GM23338 (cell line): ENCODE measurements at regions not wholly inside any gene's neighbourhood (a gene's known extent, or its start where the extent isn't known, plus 50 kb on each side); places are given as distances from the start of the nearest gene placed in this dataset.

Experiments
- ATAC-seq: fragments of 200-7000 bp; cut with Tn5 transposase; 3 replicates; pipeline ENCODE4 v1.9.1; 2020
- DNase-seq: peaks from one replicate; pipeline ENCODE4 v3.0.0-alpha.2; 2015; ENCODE audit warnings: low spot score
- H2AFZ ChIP-seq: fragments of 200-600 bp; sonication (generic); 2 replicates; pipeline ENCODE4 v1.8.0; 2016; ENCODE audit warnings: antibody characterized with exemption, mild to moderate bottlenecking, moderate library complexity
- H3F3A ChIP-seq: fragments of 200-600 bp; sonication (generic); replicated peaks from 2 replicates; pipeline ENCODE4 v1.8.0; 2017; ENCODE audit warnings: antibody characterized with exemption, mixed run types, low read depth
- H3K27ac ChIP-seq: fragments of 200-600 bp; sonication (generic); 2 replicates; pipeline ENCODE4 v1.6.1; 2016; ENCODE audit warnings: low read depth
- H3K27me3 ChIP-seq: fragments of 200-600 bp; sonication (generic); 2 replicates; pipeline ENCODE4 v1.8.0; 2016; ENCODE audit warnings: mild to moderate bottlenecking, mixed run types, moderate library complexity; ENCODE audit not compliant: insufficient read depth
- H3K36me3 ChIP-seq: fragments of 200-600 bp; sonication (generic); 2 replicates; pipeline ENCODE4 v1.8.0; 2016; ENCODE audit warnings: mild to moderate bottlenecking; ENCODE audit not compliant: insufficient read depth
- H3K4me1 ChIP-seq: fragments of 200-600 bp; sonication (generic); 2 replicates; pipeline ENCODE4 v1.8.0; 2016; ENCODE audit warnings: mild to moderate bottlenecking, moderate library complexity; ENCODE audit not compliant: insufficient read depth
- H3K4me2 ChIP-seq: fragments of 200-600 bp; sonication (generic); 2 replicates; pipeline ENCODE4 v1.7.1; 2017; ENCODE audit warnings: mixed run types
- H3K4me3 ChIP-seq: fragments of 200-600 bp; sonication (generic); 2 replicates; pipeline ENCODE4 v1.6.1; 2016; ENCODE audit warnings: mixed run types
- H3K79me2 ChIP-seq: fragments of 200-600 bp; sonication (generic); replicated peaks from 2 replicates; pipeline ENCODE4 v1.8.0; 2017; ENCODE audit warnings: mild to moderate bottlenecking; ENCODE audit not compliant: insufficient read depth
- H3K9me2 ChIP-seq: fragments of 200-600 bp; sonication (generic); 2 replicates; pipeline ENCODE4 v1.8.0; 2017; ENCODE audit not compliant: insufficient read depth
- H4K20me1 ChIP-seq: fragments of 200-600 bp; sonication (generic); replicated peaks from 2 replicates; pipeline ENCODE4 v1.8.0; 2017; ENCODE audit warnings: mild to moderate bottlenecking; ENCODE audit not compliant: insufficient read depth
- H3K27ac Mint-ChIP-seq: 2 replicates; pipeline ENCODE4 v1.8.0; 2020; ENCODE audit warnings: inconsistent platforms, mild to moderate bottlenecking, moderate library complexity, mixed read lengths
- H3K27me3 Mint-ChIP-seq: 3 replicates; pipeline ENCODE4 v1.8.0; 2022; ENCODE audit warnings: low read depth, mild to moderate bottlenecking, moderate library complexity, mixed read lengths, inconsistent platforms; ENCODE audit not compliant: insufficient read depth, poor library complexity
- H3K36me3 Mint-ChIP-seq: 3 replicates; pipeline ENCODE4 v1.8.0; 2021; ENCODE audit warnings: low read depth, mild to moderate bottlenecking, inconsistent platforms, moderate library complexity, mixed read lengths
- H3K4me1 Mint-ChIP-seq: 3 replicates; pipeline ENCODE4 v1.8.0; 2020; ENCODE audit warnings: mild to moderate bottlenecking, inconsistent platforms, mixed read lengths
- H3K4me3 Mint-ChIP-seq: 3 replicates; pipeline ENCODE4 v1.8.0; 2021; ENCODE audit warnings: moderate library complexity, mild to moderate bottlenecking, inconsistent platforms, mixed read lengths
- H3K9me3 Mint-ChIP-seq: 3 replicates; pipeline ENCODE4 v1.8.0; 2020; ENCODE audit warnings: moderate library complexity, mild to moderate bottlenecking, inconsistent platforms, mixed read lengths
- CREB1 ChIP-seq: fragments of 250-450 bp; sonication (Bioruptor Pico); IDR thresholded peaks from 2 replicates; pipeline ENCODE4 v1.5.0; 2020; ENCODE audit warnings: low read depth, mild to moderate bottlenecking, moderate library complexity
- EZH2 ChIP-seq: fragments of 200-600 bp; sonication (generic); IDR thresholded peaks from one replicate; pipeline ENCODE4 v1.8.0; 2017; ENCODE audit warnings: antibody characterized with exemption, mild to moderate bottlenecking, low read depth; ENCODE audit not compliant: unreplicated experiment
- EZH2phosphoT487 ChIP-seq: fragments of 200-600 bp; sonication (generic); IDR thresholded peaks from one replicate; pipeline ENCODE4 v1.8.1; 2018; ENCODE audit warnings: antibody characterized with exemption; ENCODE audit not compliant: unreplicated experiment
- NANOG ChIP-seq: IDR thresholded peaks from 2 replicates; pipeline ENCODE4 v1.6.1; 2016; ENCODE audit warnings: antibody characterized with exemption, borderline replicate concordance
- POLR2AphosphoS5 ChIP-seq: IDR thresholded peaks from 2 replicates; pipeline ENCODE4 v1.6.1; 2016; ENCODE audit warnings: antibody characterized with exemption, low read depth
- ZNF114 ChIP-seq: fragments of 250-450 bp; sonication (Bioruptor Pico); IDR thresholded peaks from 2 replicates; pipeline ENCODE4 v1.5.0; 2020; ENCODE audit warnings: mild to moderate bottlenecking, moderate library complexity
- ZNF331 ChIP-seq: fragments of 250-450 bp; sonication (Bioruptor Pico); IDR thresholded peaks from 2 replicates; pipeline ENCODE4 v1.5.0; 2020; ENCODE audit warnings: low read depth, mild to moderate bottlenecking, moderate library complexity
- TF ChIP-seq, protein P1 (sequence below): fragments of 250-450 bp; sonication (Bioruptor Pico); IDR thresholded peaks from 2 replicates; pipeline ENCODE4 v1.5.0; 2020; ENCODE audit warnings: mild to moderate bottlenecking, moderate library complexity
- TF ChIP-seq, protein P2 (sequence below): IDR thresholded peaks from 2 replicates; pipeline ENCODE4 v1.6.1; 2016; ENCODE audit warnings: antibody characterized with exemption

DNA sequence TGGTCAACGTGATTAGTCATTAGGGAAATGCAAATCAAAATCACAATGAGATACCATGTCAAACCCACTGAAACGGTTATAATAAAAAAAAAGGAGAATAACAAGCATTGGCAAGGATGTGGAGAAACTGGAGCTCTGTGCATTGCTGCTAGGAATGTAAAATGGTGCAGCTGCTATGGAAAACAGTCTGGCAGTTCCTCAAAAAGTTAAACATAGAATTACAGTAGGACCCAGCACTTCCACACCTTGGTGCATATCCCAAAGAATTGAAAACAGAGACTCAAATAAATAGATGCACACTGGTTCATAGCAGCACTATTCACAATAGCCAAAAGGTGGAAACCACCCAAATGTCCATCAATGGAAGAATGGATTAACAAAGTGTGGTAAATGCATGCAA is 201.5 kb upstream of the TUT7 start (continued):
- TF ChIP-seq, protein P1, sequence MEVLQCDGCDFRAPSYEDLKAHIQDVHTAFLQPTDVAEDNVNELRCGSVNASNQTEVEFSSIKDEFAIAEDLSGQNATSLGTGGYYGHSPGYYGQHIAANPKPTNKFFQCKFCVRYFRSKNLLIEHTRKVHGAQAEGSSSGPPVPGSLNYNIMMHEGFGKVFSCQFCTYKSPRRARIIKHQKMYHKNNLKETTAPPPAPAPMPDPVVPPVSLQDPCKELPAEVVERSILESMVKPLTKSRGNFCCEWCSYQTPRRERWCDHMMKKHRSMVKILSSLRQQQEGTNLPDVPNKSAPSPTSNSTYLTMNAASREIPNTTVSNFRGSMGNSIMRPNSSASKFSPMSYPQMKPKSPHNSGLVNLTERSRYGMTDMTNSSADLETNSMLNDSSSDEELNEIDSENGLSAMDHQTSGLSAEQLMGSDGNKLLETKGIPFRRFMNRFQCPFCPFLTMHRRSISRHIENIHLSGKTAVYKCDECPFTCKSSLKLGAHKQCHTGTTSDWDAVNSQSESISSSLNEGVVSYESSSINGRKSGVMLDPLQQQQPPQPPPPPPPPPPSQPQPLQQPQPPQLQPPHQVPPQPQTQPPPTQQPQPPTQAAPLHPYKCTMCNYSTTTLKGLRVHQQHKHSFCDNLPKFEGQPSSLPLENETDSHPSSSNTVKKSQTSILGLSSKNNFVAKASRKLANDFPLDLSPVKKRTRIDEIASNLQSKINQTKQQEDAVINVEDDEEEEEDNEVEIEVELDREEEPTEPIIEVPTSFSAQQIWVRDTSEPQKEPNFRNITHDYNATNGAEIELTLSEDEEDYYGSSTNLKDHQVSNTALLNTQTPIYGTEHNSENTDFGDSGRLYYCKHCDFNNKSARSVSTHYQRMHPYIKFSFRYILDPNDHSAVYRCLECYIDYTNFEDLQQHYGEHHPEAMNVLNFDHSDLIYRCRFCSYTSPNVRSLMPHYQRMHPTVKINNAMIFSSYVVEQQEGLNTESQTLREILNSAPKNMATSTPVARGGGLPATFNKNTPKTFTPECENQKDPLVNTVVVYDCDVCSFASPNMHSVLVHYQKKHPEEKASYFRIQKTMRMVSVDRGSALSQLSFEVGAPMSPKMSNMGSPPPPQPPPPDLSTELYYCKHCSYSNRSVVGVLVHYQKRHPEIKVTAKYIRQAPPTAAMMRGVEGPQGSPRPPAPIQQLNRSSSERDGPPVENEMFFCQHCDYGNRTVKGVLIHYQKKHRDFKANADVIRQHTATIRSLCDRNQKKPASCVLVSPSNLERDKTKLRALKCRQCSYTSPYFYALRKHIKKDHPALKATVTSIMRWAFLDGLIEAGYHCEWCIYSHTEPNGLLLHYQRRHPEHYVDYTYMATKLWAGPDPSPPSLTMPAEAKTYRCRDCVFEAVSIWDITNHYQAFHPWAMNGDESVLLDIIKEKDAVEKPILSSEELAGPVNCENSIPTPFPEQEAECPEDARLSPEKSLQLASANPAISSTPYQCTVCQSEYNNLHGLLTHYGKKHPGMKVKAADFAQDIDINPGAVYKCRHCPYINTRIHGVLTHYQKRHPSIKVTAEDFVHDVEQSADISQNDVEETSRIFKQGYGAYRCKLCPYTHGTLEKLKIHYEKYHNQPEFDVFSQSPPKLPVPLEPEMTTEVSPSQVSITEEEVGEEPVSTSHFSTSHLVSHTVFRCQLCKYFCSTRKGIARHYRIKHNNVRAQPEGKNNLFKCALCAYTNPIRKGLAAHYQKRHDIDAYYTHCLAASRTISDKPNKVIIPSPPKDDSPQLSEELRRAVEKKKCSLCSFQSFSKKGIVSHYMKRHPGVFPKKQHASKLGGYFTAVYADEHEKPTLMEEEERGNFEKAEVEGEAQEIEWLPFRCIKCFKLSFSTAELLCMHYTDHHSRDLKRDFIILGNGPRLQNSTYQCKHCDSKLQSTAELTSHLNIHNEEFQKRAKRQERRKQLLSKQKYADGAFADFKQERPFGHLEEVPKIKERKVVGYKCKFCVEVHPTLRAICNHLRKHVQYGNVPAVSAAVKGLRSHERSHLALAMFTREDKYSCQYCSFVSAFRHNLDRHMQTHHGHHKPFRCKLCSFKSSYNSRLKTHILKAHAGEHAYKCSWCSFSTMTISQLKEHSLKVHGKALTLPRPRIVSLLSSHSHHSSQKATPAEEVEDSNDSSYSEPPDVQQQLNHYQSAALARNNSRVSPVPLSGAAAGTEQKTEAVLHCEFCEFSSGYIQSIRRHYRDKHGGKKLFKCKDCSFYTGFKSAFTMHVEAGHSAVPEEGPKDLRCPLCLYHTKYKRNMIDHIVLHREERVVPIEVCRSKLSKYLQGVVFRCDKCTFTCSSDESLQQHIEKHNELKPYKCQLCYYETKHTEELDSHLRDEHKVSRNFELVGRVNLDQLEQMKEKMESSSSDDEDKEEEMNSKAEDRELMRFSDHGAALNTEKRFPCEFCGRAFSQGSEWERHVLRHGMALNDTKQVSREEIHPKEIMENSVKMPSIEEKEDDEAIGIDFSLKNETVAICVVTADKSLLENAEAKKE (CRISPR knock-in tag) = no peak
- TF ChIP-seq, protein P2, sequence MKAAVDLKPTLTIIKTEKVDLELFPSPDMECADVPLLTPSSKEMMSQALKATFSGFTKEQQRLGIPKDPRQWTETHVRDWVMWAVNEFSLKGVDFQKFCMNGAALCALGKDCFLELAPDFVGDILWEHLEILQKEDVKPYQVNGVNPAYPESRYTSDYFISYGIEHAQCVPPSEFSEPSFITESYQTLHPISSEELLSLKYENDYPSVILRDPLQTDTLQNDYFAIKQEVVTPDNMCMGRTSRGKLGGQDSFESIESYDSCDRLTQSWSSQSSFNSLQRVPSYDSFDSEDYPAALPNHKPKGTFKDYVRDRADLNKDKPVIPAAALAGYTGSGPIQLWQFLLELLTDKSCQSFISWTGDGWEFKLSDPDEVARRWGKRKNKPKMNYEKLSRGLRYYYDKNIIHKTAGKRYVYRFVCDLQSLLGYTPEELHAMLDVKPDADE = no peak
- TF ChIP-seq ZNF114 = no peak

DNA sequence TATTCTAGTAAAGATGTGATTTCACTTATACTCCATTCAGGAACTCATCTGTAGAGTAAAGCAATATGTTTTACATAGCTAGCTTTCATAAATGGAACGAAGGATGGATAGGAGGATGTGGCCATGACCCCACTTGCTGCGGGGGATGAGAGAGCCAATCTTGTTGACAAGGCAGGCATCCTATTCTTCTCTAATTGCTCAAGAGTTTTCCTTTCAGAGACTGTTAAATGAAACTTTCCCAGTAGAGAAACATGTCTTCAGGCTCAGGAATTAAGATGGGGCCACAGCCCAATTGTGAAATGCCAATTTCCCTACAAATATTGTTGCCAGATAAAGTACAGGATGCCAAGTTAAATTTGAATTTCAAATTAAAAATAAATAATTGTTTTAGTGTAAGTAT is 196.2 kb upstream of the TUT7 start:
- no peak for TF ChIP-seq EZH2
- no peak for TF ChIP-seq CREB1 (CRISPR knock-in tag)
- TF ChIP-seq, protein P1 (CRISPR knock-in tag) = no peak
- no peak for TF ChIP-seq ZNF331
- TF ChIP-seq EZH2phosphoT487 = no peak
- TF ChIP-seq POLR2AphosphoS5 = no peak
- no peak for TF ChIP-seq NANOG
- no peak overlapping the region for H3K27ac ChIP-seq
- Mint-ChIP-seq H3K4me1 (peaks cover 29% of the 10 kb centered on the region), H3K9me3 (no peaks in the 10 kb centered on the region; the same call in 2 of the 3 replicates), H3K4me3 (no peak overlapping the region), H3K27ac (no peak overlapping the region), H3K27me3 (peaks cover 2% of the 10 kb centered on the region), H3K36me3 (no peaks in the 10 kb centered on the region)
- no peaks in the 10 kb centered on the region for H4K20me1 ChIP-seq
- no peaks in the 10 kb centered on the region for H3K36me3 ChIP-seq
- H3K4me3 ChIP-seq = no peak overlapping the region
- no peak overlapping the region for H3K4me2 ChIP-seq
- peaks cover 28% of the 10 kb centered on the region for H3K9me2 ChIP-seq
- ATAC-seq = no peak
- DNase-seq = no peak
- H2AFZ ChIP-seq = no peak overlapping the region
- H3F3A ChIP-seq = no peaks in the 10 kb centered on the region
- H3K79me2 ChIP-seq = no peaks in the 10 kb centered on the region
- peaks cover 18% of the 10 kb centered on the region for H3K4me1 ChIP-seq
- H3K27me3 ChIP-seq = no peaks in the 10 kb centered on the region
